ENCODE measurements at regions not wholly inside any gene's neighbourhood (a gene's known extent, or its start where the extent isn't known, plus 50 kb on each side); places are given as distances from the start of the nearest gene placed in this dataset.

- TF ChIP-seq EZH2phosphoT487 (conservative IDR thresholded peaks at IDR 0.05; ENCODE audit: low read length) (no peak), CTCF (IDR thresholded peaks at IDR 0.05; ENCODE audit: insufficient read depth, low read length, poor library complexity, severe bottlenecking) (no peak)
Measured at GRCh38 chr10:90337316-90337715, 520.5 kb downstream of the HTR7 start.

All from SU-DHL-6 (cell line).